Mucosa of stomach (tissue), 1 donor: ENCODE measurements at regions not wholly inside any gene's neighbourhood (a gene's known extent, or its start where the extent isn't known, plus 50 kb on each side); places are given as distances from the start of the nearest gene placed in this dataset.

Experiments
- H3K27me3 ChIP-seq: one replicate; pipeline ENCODE4 v1.7.0; 2013; ENCODE audit warnings: mild to moderate bottlenecking, low read length; ENCODE audit not compliant: control insufficient read depth, insufficient read depth
- H3K36me3 ChIP-seq: one replicate; pipeline ENCODE4 v1.7.0; 2013; ENCODE audit warnings: low read length; ENCODE audit not compliant: control insufficient read depth, insufficient read depth
- H3K4me1 ChIP-seq: one replicate; pipeline ENCODE4 v1.7.0; 2013; ENCODE audit warnings: mild to moderate bottlenecking, low read length; ENCODE audit not compliant: control insufficient read depth, insufficient read depth
- H3K4me3 ChIP-seq: one replicate; pipeline ENCODE4 v1.7.0; 2013; ENCODE audit warnings: low read length
- H3K9ac ChIP-seq: one replicate; pipeline ENCODE4 v1.7.0; 2013; ENCODE audit warnings: mild to moderate bottlenecking, low read length, moderate library complexity
- H3K9me3 ChIP-seq: one replicate; pipeline ENCODE4 v1.7.0; 2013; ENCODE audit warnings: mild to moderate bottlenecking, low read length, moderate library complexity; ENCODE audit not compliant: control insufficient read depth
- donor health status: Pancreatic carcinoma.

GRCh38 chr1:60828944-60829343 is 253.4 kb upstream of the NFIA start:
- Histone ChIP-seq H3K36me3 (no peaks in the 10 kb centered on the region), H3K4me1 (no peaks in the 10 kb centered on the region), H3K9me3 (no peaks in the 10 kb centered on the region), H3K9ac (no peak overlapping the region), H3K4me3 (no peak overlapping the region), H3K27me3 (no peaks in the 10 kb centered on the region)

GRCh38 chr1:60826320-60827094 is 255.9 kb upstream of the NFIA start:
- Histone ChIP-seq H3K4me3 (no peak overlapping the region), H3K27me3 (no peaks in the 10 kb centered on the region), H3K4me1 (no peaks in the 10 kb centered on the region), H3K9me3 (no peaks in the 10 kb centered on the region), H3K36me3 (no peaks in the 10 kb centered on the region), H3K9ac (no peak overlapping the region)

- no peak overlapping the region for H3K9ac ChIP-seq
- H3K9me3 ChIP-seq, result no peaks in the 10 kb centered on the region
- no peak overlapping the region for H3K4me3 ChIP-seq
- H3K27me3 ChIP-seq, result no peaks in the 10 kb centered on the region
- H3K4me1 ChIP-seq, result no peaks in the 10 kb centered on the region
- H3K36me3 ChIP-seq, result no peaks in the 10 kb centered on the region
These were observed 256.8 kb upstream of the NFIA start for GRCh38 chr1:60825593-60825992.

- no peaks in the 10 kb centered on the region for H3K27me3 ChIP-seq
- no peaks in the 10 kb centered on the region for H3K4me1 ChIP-seq
- no peaks in the 10 kb centered on the region for H3K9me3 ChIP-seq
- no peaks in the 10 kb centered on the region for H3K36me3 ChIP-seq
- no peak overlapping the region for H3K9ac ChIP-seq
- H3K4me3 ChIP-seq, result no peak overlapping the region
These were observed 259.2 kb upstream of the NFIA start for GRCh38 chr1:60823151-60823550.

GRCh38 chr1:60822252-60822651 is 260.1 kb upstream of the NFIA start:
- no peaks in the 10 kb centered on the region for H3K9me3 ChIP-seq
- H3K4me1 ChIP-seq, result no peaks in the 10 kb centered on the region
- no peak overlapping the region for H3K9ac ChIP-seq
- H3K27me3 ChIP-seq, result no peaks in the 10 kb centered on the region
- H3K36me3 ChIP-seq, result no peaks in the 10 kb centered on the region
- H3K4me3 ChIP-seq, result no peak overlapping the region

GRCh38 chr1:60821156-60821555 is 261.2 kb upstream of the NFIA start:
- no peaks in the 10 kb centered on the region for H3K9me3 ChIP-seq
- no peaks in the 10 kb centered on the region for H3K27me3 ChIP-seq
- no peaks in the 10 kb centered on the region for H3K36me3 ChIP-seq
- H3K9ac ChIP-seq, result no peak overlapping the region
- H3K4me3 ChIP-seq, result no peak overlapping the region
- H3K4me1 ChIP-seq, result no peaks in the 10 kb centered on the region

GRCh38 chr1:60818969-60819701 is 263.2 kb upstream of the NFIA start:
- Histone ChIP-seq H3K36me3 (no peaks in the 10 kb centered on the region), H3K4me1 (no peaks in the 10 kb centered on the region), H3K27me3 (no peaks in the 10 kb centered on the region), H3K9ac (no peak overlapping the region), H3K4me3 (no peak overlapping the region), H3K9me3 (no peaks in the 10 kb centered on the region)

- H3K36me3 ChIP-seq, result no peaks in the 10 kb centered on the region
- H3K4me3 ChIP-seq, result no peak overlapping the region
- H3K27me3 ChIP-seq, result no peaks in the 10 kb centered on the region
- no peaks in the 10 kb centered on the region for H3K9me3 ChIP-seq
- no peak overlapping the region for H3K9ac ChIP-seq
- H3K4me1 ChIP-seq, result no peaks in the 10 kb centered on the region
These were observed 269.3 kb upstream of the NFIA start for GRCh38 chr1:60813071-60813470.

GRCh38 chr1:60809204-60809980 is 273.0 kb upstream of the NFIA start:
- Histone ChIP-seq H3K4me3 (no peak overlapping the region), H3K9me3 (no peaks in the 10 kb centered on the region), H3K27me3 (no peaks in the 10 kb centered on the region), H3K4me1 (no peaks in the 10 kb centered on the region), H3K9ac (no peak overlapping the region), H3K36me3 (no peaks in the 10 kb centered on the region)

- H3K9ac ChIP-seq, result no peak overlapping the region
- H3K4me3 ChIP-seq, result no peak overlapping the region
- H3K9me3 ChIP-seq, result no peaks in the 10 kb centered on the region
- H3K4me1 ChIP-seq, result no peaks in the 10 kb centered on the region
- no peaks in the 10 kb centered on the region for H3K36me3 ChIP-seq
- H3K27me3 ChIP-seq, result no peaks in the 10 kb centered on the region
These were observed 273.7 kb upstream of the NFIA start for GRCh38 chr1:60808676-60809075.

GRCh38 chr1:60802884-60803283 is 279.5 kb upstream of the NFIA start:
- no peaks in the 10 kb centered on the region for H3K36me3 ChIP-seq
- H3K27me3 ChIP-seq, result no peaks in the 10 kb centered on the region
- no peaks in the 10 kb centered on the region for H3K4me1 ChIP-seq
- no peak overlapping the region for H3K4me3 ChIP-seq
- H3K9me3 ChIP-seq, result no peaks in the 10 kb centered on the region
- H3K9ac ChIP-seq, result no peak overlapping the region

- Histone ChIP-seq H3K9me3 (no peaks in the 10 kb centered on the region), H3K4me1 (no peaks in the 10 kb centered on the region), H3K9ac (no peak overlapping the region), H3K27me3 (no peaks in the 10 kb centered on the region), H3K4me3 (no peak overlapping the region), H3K36me3 (no peaks in the 10 kb centered on the region)
These were observed 285.0 kb upstream of the NFIA start for GRCh38 chr1:60797351-60797750.
